ENCODE measurements at regions not wholly inside any gene's neighbourhood (a gene's known extent, or its start where the extent isn't known, plus 50 kb on each side); places are given as distances from the start of the nearest gene placed in this dataset.
"Not testable (repeated sequence)": the region's sequence is repeated elsewhere in the genome, so short reads cannot be mapped to it uniquely, and the experiment has no call there.

DNA sequence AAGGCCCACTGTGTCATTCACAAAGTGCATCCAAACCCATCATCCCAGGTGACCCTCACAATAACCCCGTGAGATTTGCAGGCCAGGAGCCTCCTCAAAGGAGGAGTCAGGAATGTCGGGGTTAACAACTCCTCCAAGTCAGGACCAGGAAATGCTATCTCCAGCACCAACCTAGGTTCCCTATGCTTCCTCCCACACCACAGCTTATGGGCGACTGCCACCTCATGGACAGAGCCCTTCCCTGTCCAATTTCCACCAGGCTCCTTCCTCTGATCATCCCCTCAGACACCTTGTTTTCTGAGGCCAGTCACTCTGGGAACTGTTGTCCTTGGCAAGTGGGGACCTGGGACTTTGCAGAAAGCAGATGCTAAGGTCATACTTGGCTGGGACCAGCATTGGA is 77.8 kb downstream of the LIMS3 start:
- ATAC-seq = peak; percentile 96
- intact Hi-C loops (cut with DNase I, micrococcal nuclease) = not testable (repeated sequence)

DNA sequence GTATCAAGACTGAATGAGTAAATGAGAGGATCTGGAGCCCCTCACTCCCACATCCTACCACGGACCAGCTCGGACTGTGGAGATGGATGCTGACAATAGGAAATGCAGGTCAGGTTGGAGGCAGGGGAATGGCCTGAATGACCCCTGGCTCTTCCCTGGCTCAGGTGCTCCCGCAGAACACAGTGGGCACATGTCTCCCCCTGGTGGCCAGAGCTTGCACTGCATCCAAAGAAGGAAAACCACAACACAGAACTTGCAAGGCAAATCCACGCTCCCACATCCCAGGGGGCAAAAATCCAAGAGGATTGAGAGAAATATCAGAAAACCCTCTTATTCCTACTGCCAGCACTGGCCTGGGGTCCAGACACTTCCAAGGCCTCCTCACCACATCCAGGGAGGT is 82.3 kb downstream of the LIMS3 start:
- ATAC-seq = peak; percentile 54
- DNase-seq; intact Hi-C loops (cut with DNase I, micrococcal nuclease): not testable (repeated sequence)

More for the DNA sequence above, 77.8 kb downstream of the LIMS3 start:
- not testable (repeated sequence) for DNase-seq

DNA sequence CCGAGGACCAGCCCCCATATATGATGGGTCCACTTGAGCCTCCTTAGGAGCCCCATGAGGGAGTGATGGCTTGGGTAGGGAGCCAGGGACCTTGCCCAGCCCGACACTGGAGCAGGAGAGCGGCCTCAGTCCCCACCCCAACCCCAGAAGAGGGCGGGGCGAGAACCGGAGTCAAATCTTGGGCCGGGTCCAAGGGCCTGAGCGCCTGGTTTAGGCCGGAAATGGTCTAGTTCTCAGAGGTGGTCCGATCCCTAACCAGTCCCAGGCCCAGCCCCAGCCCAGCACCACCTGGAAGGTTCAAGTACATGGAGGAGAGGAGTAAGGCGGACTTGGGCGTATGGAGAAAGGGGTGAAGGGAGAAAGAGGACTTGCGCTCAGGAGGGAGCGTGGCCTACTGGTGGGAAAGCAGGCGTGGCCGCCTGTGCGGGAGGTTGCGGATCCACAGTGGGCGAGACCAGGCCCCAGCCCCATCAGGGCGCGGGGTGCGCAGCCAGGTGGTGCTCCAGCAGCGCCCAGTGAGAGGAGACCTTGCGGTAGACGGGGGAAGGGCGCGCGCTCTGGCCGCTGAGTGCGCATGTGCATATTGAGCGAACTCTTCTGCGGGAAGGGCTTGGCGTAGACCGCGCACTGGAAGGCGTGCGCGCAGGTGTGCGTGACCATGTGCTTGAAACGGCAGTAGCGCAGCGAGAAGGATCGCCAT is 88.1 kb downstream of the LIMS3 start:
- intact Hi-C loops (cut with DNase I, micrococcal nuclease); DNase-seq: not testable (repeated sequence)
- ATAC-seq = peak; percentile 83

DNA sequence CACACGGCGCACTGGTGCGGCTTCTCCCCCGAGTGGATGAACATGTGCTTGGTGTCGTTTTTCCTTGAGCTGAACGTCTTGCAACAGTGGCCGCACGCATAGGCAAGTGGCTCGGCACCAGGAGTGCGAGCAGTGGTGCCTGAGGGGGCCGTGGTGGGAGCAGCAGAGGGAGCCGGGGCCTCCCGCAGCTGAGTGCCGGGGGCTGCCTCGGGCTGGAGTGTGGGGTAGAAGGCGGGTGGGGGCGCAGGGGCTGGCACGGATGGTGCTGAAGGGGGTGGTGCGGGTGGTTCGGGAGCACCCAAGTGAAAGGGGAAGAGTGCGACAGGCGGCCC is 88.6 kb downstream of the LIMS3 start:
- peak; percentile 7 for ATAC-seq
- intact Hi-C loops (cut with DNase I, micrococcal nuclease); DNase-seq: not testable (repeated sequence)

DNA sequence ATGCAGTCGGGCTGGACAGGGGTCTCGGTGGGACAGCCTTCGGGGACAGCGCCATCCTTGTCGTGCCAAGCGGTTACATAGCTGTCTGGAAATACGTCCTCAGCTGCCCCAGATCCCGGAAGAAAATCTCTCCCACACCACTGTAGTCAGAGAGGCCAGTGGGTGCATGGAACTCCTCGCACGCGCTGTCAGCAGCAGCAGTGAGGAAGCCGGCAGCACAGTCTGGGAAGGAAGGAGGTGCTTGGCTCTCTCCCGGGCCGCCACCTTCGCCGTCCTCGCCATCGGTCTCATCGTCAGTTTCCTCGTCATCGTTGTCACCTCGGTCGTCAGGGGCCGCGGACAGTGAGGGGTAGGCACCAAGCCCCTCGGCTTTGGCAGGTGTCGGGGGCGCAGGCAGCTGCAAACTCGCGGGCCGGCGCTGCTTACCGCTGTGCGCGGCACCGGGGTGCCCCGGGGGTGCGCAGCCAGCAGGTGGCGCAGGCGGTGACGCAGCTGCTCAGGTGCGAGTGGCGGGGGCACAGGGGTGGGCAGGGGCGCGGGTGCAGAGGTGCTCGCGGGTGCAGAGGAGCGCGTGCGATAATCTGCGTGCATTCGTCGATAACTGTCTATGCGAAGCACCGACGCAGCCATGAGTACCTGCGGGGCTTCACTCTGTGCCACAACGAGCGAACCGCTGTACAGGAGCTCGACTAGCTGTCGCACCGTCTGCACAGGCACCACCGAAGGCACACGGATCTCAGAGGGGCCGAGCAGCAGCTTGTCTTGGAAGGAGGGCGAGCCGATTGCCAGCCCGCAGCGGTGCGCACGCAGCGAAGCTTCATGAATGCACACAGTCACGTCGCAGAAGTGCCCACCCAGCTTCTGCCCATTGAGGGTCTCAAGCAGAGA is 89.2 kb downstream of the LIMS3 start:
- ATAC-seq = peak; percentile 71
- DNase-seq; intact Hi-C loops (cut with DNase I, micrococcal nuclease): not testable (repeated sequence)

DNA sequence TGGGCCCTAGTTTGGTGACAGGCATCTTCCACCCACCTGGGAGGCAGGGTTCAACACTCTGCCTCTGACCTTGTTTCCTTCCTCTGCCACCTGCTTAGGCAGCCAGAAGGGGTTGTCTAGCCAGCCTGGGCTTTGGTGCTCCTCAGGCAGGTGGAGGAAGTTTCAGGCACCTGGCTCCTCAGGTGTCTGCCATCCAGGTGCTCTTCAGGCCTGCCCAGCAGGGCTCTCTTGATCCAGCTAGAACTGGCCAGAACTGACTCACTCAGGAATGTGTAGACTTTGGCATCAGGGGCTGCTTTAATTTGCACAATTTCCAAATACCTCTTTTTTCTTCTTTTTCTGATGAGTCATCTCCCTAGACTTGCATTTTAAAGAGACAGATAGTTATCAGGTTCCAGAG is 100.9 kb downstream of the LIMS3 start:
- DNase-seq; ATAC-seq; intact Hi-C loops (cut with DNase I, micrococcal nuclease): not testable (repeated sequence)

DNA sequence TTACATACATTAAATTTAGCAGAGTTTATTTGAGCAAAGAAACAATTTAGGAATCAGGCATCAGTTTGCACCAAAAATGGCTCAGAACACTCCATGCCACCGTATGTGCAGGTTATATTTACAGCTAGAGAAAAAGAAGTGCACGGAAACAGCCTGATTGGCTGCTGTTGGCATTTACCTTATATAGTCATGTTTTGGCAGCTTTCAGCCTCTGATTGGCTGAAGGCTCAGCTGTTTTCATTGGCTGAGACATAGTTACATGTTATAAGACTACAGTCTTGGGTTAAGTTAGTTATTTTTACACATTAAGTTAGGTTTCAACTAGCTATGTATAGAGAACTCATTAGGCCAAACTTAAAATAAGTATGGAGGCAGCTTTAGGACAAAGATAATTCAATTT is 104.0 kb downstream of the LIMS3 start:
- ATAC-seq; intact Hi-C loops (cut with DNase I, micrococcal nuclease); DNase-seq: not testable (repeated sequence)

DNA sequence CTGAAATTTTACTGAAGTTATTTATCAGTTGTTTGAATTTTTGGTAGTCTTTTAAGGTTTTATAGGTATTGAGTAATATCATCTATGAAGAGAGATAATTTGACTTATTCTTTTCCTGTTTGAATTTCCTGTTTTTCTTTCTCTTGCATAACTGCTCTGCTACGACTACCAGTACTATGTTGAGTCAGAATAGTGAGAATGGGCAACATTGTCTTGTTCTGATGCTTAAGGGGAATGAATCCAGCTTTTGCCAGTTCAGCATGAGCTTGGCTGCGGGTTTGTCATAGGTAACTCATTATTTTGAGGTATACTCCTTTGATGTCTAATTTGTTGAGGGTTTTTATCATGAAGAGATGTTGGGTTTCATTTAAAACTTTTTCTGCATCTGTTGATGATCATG is 102.2 kb downstream of the MALL start:
- DNase-seq; intact Hi-C loops (cut with DNase I, micrococcal nuclease); ATAC-seq: not testable (repeated sequence)

DNA sequence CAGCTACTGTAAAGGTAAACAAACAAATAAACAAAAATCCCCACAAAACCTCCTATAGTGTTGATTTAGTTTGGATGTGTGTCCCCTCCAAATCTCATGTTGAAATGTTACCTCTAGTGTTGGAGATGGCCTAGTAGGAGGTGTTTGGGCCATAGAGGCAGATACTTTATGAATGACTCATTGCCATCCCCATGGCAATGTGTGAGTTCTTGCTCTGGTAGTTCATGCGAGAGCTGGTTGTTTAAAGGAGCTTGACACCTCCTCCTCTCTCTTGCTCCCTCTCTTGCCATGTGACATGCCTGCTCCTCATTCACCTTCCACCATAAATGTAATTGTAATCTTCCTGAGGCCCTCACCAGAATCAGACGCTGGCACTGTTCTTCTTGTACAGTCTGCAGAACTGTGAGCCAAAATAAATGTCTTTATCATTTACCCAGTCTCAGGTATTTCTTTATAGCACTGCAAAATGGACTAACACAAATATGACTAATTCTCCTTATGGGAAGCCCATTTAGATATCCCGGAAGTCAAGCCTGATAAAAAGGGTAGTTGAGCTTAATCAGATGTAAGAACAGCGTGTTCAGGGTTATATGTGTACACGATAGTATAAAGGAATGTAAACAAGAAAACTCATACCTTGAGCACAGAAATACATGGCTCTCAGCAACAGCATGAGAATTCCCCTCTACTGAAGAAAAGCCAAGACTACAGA is 99.1 kb downstream of the MALL start:
- ATAC-seq = peak; percentile 93
- intact Hi-C loops (cut with DNase I, micrococcal nuclease); DNase-seq: not testable (repeated sequence)

DNA sequence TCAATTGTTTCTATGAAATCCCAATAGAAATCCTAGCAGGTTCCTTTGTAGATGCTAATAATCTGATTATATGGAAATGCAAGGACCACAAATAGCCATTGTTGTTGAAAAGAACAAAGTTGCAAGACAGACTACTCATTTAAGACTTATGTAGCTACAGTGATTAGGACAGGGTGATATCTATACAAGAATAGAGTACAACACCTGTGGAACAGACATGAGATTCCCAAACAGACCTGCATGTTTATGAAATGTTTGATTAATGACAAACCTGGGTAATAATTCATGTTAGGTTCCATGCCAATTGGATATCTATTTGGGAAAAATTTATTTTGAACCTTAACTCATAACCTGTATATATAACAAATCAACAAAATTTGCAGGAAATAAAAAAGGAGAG is 95.4 kb downstream of the MALL start:
- ATAC-seq; intact Hi-C loops (cut with DNase I, micrococcal nuclease); DNase-seq: not testable (repeated sequence)

DNA sequence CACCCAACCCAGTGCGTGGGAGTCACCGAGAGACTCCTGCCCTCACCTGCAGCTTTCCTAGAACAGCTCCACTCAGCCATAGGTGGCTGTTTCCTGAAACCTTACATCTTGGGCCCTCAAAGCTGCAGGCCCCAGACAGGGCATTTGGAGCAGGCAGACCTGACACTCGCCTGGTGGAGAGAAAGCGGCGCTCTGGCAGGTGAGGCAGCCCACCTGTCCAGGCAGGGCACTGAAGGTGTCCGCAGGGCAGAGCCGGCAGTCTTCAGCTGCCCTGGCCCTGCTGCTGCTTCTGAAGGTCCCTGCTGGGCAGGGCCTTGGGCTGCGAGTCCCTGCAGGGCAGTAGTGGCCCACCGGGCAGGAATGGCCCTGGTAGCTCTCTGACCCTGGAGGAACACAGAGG is 93.3 kb downstream of the MALL start:
- DNase-seq; intact Hi-C loops (cut with DNase I, micrococcal nuclease): not testable (repeated sequence)
- ATAC-seq = peak; percentile 16

DNA sequence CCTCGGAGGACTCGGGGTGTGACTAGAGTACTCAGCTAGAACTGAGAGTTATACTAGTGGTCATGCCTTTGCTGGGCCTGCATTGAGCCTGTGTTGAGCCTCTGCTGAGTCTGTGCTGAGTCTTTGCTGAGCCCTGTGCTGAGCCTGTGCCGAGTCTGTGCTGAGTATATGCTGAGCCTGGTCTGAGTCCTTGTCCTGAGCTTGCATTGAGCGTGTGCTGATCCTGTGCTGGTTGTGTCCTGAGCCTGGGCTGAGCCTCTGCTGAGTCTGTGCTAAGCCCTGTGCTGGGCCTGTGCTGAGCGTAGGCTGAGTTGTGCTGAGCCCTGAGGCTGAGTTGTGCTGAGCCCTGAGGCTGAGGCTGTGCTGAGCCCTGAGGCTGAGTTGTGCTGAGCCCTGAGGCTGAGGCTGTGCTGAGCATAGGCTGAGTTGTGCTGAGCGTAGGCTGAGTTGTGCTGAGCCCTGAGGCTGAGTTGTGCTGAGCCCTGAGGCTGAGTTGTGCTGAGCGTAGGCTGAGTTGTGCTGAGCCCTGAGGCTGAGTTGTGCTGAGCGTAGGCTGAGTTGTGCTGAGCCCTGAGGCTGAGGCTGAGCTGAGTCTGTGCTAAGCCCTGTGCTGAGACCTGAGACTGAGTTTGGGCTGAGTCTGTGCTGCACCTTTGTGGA is 89.4 kb downstream of the MALL start:
- DNase-seq; ATAC-seq; intact Hi-C loops (cut with DNase I, micrococcal nuclease): not testable (repeated sequence)

DNA sequence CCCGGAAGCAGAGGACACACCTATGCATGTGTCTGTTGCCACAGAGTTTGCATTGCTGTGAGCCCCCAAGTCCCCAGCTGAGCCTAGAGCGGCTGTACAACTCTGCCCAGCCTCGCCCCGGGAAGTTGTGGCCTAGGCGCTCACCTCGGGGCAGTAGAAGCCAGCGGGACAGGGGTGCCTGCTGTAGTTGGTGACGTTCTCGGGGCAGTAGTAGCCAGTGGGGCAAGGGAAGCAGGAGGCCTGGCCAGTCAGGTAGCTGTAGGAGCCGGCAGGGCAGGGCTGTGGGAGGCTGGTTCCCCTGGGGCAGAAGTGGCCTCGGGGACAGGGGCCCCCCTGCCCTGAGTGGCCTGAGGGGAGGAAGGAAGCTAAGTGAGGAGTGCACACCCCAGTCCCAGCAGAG is 87.2 kb downstream of the MALL start:
- DNase-seq; intact Hi-C loops (cut with DNase I, micrococcal nuclease); ATAC-seq: not testable (repeated sequence)

DNA sequence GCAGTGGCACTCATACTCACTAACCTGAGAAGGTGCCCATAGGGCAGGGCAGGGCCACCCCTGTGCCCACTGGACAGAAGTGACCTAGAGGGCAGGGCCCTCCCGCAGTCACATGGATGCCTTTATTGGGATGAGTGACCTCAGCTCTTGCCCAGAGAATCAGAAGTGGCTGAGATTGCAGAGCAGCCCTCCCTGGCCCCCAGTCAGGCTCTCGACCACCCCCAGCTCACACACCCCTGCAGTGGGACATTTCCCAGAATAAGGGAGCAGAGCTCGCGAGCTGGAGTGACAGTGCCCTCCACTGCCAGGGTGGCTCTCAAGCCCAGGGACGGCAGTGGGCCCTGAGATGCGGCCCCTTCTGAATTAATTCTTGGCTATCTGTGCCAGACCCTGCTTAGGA is 84.7 kb downstream of the MALL start:
- intact Hi-C loops (cut with DNase I, micrococcal nuclease); DNase-seq: not testable (repeated sequence)
- ATAC-seq = peak; percentile 19

DNA sequence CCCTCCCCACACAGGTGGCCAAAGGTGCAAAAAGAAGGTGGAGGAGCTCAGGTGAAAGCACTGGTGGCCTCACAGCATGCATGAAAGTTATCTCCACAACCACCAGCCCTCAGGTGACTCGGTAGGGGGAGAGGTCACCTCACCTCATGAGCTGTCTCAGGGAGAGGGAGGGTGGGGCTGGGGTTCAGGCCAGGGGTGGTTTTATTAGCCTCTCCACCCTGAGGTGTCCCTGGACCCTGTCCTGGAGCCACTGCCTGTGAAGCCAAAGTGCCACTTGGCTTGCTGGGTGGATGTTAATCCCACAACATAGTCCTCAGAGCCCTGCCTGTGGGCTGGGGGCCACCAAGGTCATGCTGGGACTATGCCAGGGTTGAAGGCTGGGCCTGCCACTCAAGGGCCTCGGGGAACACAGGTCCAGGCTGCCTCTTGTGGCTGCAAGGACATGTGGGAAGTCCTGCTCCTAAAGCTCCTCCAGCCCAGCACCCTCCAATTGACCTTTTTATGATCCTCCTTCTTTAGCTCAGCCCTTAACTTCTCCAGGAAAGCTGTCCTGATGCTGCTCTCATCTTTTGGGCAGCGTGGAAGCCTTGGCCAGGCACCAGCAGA is 83.8 kb downstream of the MALL start:
- DNase-seq; intact Hi-C loops (cut with DNase I, micrococcal nuclease): not testable (repeated sequence)
- peak; percentile 83 for ATAC-seq

Measured in left colon (tissue), 2 donors.